Stimulated activated CD4-positive, alpha-beta T cell treated with anti-CD3 and anti-CD28 coated beads, TNF-alpha, amount 100 ng/mL, for 4 hours (primary cell): ENCODE measurements at regions not wholly inside any gene's neighbourhood (a gene's known extent, or its start where the extent isn't known, plus 50 kb on each side); places are given as distances from the start of the nearest gene placed in this dataset.

Source experiments
- DNase-seq, 3 experiments: peaks; one replicate each; pipeline ENCODE4 v3.0.0-alpha.2; 2020; ENCODE audit warnings: low read depth in 3 of 3

- DNase-seq = no peak
These were observed 58.1 kb upstream of the ERG start for GRCh38 chr21:38556390-38556789.

DNA sequence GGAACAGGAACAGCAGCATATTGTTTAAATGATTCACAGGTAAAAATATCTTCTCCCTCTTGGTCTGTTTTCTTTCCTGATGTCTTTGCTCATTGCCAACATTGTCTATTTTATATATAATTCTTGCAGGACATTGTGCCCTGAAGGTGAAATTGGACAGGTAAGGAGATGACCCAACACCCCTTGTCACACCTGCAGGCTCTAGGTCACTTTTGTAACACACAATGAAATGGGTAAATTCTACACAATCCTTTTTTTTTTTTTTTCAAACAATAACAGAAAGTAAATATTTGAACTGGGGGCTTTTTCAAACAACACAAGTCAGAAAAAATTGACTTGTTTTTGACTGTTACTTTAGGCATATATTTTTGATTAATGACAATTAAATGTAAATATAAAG lies 62.9 kb upstream of the ERG start:
- no peak for DNase-seq

DNA sequence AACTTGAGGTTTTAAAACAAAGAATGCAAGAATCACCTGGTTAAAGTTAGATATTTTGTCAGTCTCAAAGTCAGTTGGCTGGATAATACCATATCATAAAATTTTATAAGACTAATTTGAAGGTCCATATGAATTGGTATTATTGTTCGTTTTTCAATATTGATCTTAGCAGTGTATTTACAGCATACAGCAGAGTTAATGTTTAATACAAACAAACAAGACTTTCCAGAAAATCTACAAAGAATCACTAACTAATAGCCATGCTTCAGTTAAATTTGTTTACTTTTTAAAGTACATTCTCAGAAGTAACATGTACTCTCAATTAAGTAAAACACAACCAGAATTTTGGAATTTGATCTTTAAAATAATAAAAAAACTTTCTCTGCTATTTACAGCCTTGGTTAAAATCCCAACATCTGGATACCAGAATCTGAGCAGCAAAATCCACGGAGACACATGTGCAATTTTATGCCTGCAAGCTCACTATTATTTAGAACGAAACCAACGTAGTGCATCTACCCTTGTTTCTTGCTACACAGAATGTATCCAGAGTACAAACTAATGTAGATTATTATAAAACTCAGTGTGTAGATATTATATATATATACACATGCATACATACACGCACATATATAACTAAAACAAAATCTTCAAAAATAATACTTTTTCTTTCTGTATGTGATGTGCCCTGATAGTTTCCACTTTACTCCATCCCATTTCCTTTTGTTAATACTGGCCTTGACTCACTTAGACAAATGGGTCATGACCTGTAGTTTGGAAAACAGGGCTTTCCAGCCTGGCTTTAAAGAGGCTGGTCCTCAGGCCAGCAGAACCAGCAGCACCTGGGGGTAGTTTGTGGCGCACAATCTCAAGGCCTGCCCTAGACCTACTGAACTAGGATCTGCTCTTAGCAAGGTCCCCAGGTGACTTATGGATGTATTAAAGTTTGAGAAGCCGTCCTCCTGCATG lies 63.6 kb upstream of the ERG start:
- DNase-seq = no peak

DNA sequence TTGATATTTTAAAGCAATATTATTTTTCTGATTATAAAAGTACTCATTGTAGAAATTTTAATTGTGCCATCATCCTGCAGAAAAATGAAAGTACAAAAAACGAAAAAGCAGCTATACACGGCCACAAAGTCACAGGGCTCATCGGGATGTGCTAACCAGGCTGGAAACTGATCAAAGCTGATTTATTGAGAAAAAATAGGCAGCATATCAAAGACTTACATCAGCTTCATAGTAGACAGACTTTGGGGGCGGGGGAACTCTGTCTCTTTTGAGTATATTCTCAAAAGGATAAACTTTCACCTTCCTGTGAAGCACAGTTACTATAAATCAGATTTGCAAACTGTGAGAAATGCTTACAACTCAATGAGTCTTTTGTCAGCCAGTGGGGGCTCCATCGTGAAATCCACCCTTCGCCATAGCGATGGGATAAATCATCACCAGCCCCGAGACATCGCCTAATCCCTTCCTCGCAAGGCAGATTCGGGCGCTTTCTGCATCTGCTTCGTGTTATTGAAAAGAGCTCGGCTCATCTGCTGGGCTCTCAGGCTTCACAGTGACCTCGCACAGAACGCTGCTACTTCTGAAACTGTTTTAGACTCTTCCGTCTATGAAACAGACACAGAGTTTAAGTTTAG lies 69.2 kb upstream of the ERG start:
- DNase-seq = no peak

GRCh38 chr21:38567970-38568360 lies 69.7 kb upstream of the ERG start:
- no peak for DNase-seq

DNA sequence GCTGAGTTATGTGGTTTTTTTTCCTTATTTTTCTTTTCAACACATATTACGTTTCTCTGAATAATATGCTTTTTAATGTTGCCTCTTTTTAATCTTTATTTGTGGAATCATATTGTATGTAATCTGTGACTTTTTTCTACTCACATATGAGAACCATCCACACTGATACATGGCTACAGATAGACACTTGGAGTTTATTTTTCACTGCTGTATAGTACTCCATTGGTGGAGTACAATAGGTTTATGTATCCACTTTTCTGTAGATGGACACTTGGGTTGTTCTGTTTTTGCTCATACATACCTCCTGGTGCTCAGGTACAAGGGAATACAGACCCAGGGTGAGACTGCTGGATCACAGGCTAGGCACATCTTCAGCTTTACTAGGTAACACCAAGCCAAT lies 71.5 kb upstream of the ERG start:
- no peak for DNase-seq

DNA sequence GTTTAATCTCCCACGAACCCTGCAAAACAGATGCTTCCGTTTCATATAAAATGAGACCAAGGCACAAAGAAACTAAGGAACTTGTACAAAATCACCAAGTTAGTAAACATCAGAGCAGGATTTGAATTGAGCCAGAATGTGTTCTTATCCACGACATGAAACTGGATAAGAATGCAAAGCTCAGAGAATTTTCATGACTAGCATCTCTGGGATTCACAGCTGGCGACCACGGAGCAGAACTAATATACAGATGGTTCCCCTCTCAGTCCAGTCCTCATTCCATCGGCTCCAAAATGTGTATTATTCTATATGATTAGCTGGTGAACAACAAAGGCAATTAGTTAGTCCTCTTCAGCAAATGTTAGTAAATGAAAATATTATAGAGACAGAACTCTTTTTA lies 72.3 kb upstream of the ERG start:
- no peak for DNase-seq

DNA sequence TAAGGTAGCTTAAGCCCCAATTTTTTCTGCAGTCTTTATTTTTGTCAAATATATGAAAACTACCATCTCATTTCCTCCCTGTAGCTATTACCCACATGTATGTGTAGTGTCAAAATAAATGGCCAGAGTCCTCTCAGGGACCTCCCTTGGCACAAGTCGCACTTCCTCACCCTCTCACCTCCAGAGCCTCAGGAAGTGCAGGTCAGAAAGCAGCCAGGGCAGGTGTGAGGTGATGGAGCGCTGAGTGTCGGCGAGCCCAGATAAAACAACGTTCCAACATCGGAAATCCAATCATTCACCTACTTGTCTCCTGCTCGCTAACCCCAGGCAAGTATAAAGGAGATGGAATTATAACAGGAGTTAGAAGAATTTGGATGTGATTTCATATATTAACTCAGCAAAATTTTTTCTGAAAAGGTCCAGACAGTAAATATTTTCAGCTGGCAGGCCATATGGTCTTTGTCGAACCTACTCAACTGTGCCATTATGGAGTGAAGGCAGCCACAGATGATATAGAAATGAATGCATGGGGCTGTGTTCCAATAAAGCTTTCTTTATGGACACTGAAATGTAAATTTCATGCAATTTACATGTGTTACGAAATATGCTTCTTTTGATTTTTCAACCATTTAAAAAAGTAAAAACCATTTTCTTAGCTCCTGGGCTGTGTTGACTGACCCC lies 76.8 kb upstream of the ERG start:
- no peak for DNase-seq

DNA sequence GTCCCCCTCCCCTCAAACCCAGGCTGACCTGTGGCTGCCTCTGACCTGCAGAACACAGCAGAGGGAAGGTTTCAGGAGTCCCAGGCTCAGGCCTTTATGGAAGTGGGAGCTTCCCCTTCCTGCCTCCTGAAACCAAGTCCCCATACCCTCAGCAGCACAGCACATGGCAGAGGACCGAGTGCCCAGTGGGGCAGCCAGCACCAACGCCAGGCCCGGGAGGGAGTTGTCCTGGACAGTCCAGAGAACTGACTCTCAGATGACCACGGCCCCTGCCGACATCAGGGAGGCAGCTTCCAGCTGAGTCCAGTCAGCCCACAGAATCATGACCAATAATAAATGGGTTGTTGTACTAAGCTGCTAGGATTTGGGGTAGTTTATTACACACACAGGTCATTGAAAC lies 79.6 kb upstream of the ERG start:
- no peak for DNase-seq

GRCh38 chr21:38590449-38591217 lies 92.4 kb upstream of the ERG start:
- DNase-seq = no peak

- DNase-seq = no peak
These were observed 92.9 kb upstream of the ERG start for GRCh38 chr21:38591218-38591537.

- DNase-seq = no peak
These were observed 98.2 kb upstream of the ERG start for GRCh38 chr21:38596264-38597042.

GRCh38 chr21:38597421-38597820 lies 99.1 kb upstream of the ERG start:
- no peak for DNase-seq

DNA sequence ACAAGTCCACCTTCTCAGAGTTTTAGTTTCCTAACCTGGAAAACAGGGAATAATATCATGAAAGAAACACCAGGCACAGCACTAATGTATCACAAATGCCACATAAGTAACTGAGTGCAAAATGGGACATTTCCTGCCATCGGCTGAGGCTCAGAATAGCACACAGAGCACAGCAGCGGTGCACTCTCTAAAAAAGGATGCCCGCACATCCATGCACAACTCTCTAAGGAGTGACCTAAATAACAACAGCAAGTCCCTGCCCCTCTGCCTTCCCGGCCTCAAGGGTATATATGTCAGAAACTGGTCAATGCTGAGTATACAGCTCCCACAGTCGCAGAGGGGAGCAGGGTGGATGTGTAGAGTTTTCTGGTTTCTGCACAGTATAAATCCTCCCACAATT lies 100.1 kb upstream of the ERG start:
- DNase-seq = no peak

- no peak for DNase-seq
These were observed 101.2 kb upstream of the ERG start for GRCh38 chr21:38599381-38599975.

DNA sequence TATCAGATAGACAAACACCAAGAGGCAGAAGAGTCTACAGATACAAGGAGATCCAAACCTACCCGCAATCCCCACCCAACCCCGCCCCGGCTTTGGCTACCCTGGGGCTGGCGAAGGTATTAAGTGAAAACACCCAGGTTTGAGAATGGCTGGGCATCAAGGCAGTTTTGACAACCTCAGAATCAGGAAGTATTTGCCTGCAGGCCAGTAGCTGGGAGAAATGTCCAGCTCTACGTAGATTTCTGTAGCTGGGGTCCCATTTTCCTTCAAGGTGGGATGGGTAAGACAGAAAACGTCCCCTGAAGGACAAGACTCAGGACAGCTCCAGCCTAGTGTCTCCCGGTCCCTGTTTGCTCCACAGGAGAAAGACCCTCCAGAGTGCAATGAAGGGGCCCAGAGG lies 101.8 kb upstream of the ERG start:
- no peak for DNase-seq

DNA sequence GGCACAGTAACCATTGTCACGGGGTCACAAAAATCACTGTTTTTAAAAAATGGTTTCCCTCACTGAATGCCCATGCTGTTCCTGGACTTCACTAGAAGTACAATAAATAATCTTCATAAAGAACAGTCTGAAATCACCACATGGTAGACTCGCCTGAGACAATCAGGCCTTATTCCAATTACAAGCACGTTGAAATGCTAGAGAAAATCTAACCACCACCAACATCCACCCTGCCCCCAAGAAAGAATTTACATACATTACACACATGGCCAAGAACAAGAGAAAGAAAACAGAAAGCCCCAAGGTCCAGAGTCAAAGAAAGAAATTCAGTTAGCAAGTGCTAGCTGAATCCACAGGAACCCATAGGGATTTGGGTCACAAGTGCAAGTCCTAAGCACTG lies 107.0 kb upstream of the ERG start:
- no peak for DNase-seq

DNA sequence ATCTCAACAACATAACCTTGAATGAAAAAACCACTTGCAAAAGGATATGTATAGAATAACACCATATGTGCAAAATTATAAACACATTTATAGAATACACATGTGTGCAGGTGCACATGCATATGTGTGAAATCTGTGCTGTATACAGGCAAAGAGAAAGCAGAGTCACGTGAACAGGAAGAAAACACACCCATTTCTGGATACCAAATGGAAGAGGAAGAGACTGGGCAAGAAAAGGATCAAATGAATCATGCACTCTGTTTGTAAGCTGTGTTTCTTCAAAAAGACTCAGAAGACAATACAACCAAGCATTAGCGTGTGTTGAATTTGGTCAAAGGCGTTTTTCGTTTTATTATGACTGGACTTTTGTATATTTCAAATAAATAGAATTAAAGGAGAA lies 111.3 kb upstream of the ERG start:
- DNase-seq = no peak

DNA sequence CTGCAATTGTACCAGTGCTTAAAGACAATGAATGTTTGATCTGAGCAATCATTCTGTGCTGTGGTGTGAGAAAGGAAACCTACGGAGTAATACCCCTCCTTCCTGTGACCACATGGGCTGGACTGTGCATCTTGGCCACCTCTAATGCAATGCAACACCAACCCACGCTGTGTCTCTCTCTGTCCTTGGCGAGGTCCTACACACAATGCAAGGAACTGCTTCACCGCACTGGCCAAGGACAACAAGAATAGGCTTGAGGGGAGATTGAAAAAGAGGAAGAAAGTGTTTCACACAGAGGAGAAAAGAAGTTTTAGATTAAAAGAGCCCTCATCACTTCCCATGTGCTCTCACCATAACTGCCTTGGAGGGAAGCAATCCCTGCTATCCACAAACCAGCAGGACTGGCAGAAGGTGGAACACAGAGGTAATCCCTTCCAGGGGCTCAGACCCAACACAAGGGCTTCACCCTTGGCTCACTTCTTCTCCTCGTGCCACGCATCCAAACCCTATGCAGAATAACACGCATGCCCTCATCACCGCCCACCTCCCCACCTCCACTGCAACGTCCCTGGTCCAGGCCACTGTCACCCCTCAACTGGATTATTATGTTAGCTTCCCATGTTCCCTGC lies 112.5 kb upstream of the ERG start:
- DNase-seq = no peak

GRCh38 chr21:38611277-38611676 lies 113.0 kb upstream of the ERG start:
- no peak for DNase-seq

DNA sequence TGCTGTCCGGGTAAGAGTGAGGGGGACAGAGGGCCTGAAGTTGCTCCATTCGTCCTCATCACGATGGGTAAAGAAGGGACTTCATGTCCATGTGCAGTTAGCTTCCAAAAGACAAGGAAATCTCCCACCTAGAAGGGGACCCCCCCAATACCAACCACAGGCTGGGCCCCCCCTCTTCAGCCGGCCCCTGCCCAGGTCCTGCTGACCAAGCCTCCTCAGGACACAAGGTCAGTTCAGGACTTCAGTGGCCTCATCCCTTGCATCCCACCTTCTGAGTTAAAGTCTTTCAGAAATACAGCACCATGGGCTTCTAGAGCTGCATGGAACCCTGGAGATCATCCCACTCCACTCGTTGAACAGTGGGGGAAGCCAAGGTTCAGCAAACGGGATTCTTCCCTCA lies 115.4 kb upstream of the ERG start:
- no peak for DNase-seq
